GM23338 (cell line): ENCODE measurements at regions not wholly inside any gene's neighbourhood (a gene's known extent, or its start where the extent isn't known, plus 50 kb on each side); places are given as distances from the start of the nearest gene placed in this dataset.

Experiments used
- ATAC-seq: fragments of 200-7000 bp; cut with Tn5 transposase; 3 replicates; pipeline ENCODE4 v1.9.1; 2020
- DNase-seq: peaks from one replicate; pipeline ENCODE4 v3.0.0-alpha.2; 2015; ENCODE audit warnings: low spot score
- H2AFZ ChIP-seq: fragments of 200-600 bp; sonication (generic); 2 replicates; pipeline ENCODE4 v1.8.0; 2016; ENCODE audit warnings: antibody characterized with exemption, mild to moderate bottlenecking, moderate library complexity
- H3F3A ChIP-seq: fragments of 200-600 bp; sonication (generic); replicated peaks from 2 replicates; pipeline ENCODE4 v1.8.0; 2017; ENCODE audit warnings: antibody characterized with exemption, mixed run types, low read depth
- H3K27ac ChIP-seq: fragments of 200-600 bp; sonication (generic); 2 replicates; pipeline ENCODE4 v1.6.1; 2016; ENCODE audit warnings: low read depth
- H3K27me3 ChIP-seq: fragments of 200-600 bp; sonication (generic); 2 replicates; pipeline ENCODE4 v1.8.0; 2016; ENCODE audit warnings: mild to moderate bottlenecking, mixed run types, moderate library complexity; ENCODE audit not compliant: insufficient read depth
- H3K36me3 ChIP-seq: fragments of 200-600 bp; sonication (generic); 2 replicates; pipeline ENCODE4 v1.8.0; 2016; ENCODE audit warnings: mild to moderate bottlenecking; ENCODE audit not compliant: insufficient read depth
- H3K4me1 ChIP-seq: fragments of 200-600 bp; sonication (generic); 2 replicates; pipeline ENCODE4 v1.8.0; 2016; ENCODE audit warnings: mild to moderate bottlenecking, moderate library complexity; ENCODE audit not compliant: insufficient read depth
- H3K4me2 ChIP-seq: fragments of 200-600 bp; sonication (generic); 2 replicates; pipeline ENCODE4 v1.7.1; 2017; ENCODE audit warnings: mixed run types
- H3K4me3 ChIP-seq: fragments of 200-600 bp; sonication (generic); 2 replicates; pipeline ENCODE4 v1.6.1; 2016; ENCODE audit warnings: mixed run types
- H3K79me2 ChIP-seq: fragments of 200-600 bp; sonication (generic); replicated peaks from 2 replicates; pipeline ENCODE4 v1.8.0; 2017; ENCODE audit warnings: mild to moderate bottlenecking; ENCODE audit not compliant: insufficient read depth
- H3K9me2 ChIP-seq: fragments of 200-600 bp; sonication (generic); 2 replicates; pipeline ENCODE4 v1.8.0; 2017; ENCODE audit not compliant: insufficient read depth
- H4K20me1 ChIP-seq: fragments of 200-600 bp; sonication (generic); replicated peaks from 2 replicates; pipeline ENCODE4 v1.8.0; 2017; ENCODE audit warnings: mild to moderate bottlenecking; ENCODE audit not compliant: insufficient read depth
- H3K27ac Mint-ChIP-seq: 2 replicates; pipeline ENCODE4 v1.8.0; 2020; ENCODE audit warnings: inconsistent platforms, mild to moderate bottlenecking, moderate library complexity, mixed read lengths
- H3K27me3 Mint-ChIP-seq: 3 replicates; pipeline ENCODE4 v1.8.0; 2022; ENCODE audit warnings: low read depth, mild to moderate bottlenecking, moderate library complexity, mixed read lengths, inconsistent platforms; ENCODE audit not compliant: insufficient read depth, poor library complexity
- H3K36me3 Mint-ChIP-seq: 3 replicates; pipeline ENCODE4 v1.8.0; 2021; ENCODE audit warnings: low read depth, mild to moderate bottlenecking, inconsistent platforms, moderate library complexity, mixed read lengths
- H3K4me1 Mint-ChIP-seq: 3 replicates; pipeline ENCODE4 v1.8.0; 2020; ENCODE audit warnings: mild to moderate bottlenecking, inconsistent platforms, mixed read lengths
- H3K4me3 Mint-ChIP-seq: 3 replicates; pipeline ENCODE4 v1.8.0; 2021; ENCODE audit warnings: moderate library complexity, mild to moderate bottlenecking, inconsistent platforms, mixed read lengths
- H3K9me3 Mint-ChIP-seq: 3 replicates; pipeline ENCODE4 v1.8.0; 2020; ENCODE audit warnings: moderate library complexity, mild to moderate bottlenecking, inconsistent platforms, mixed read lengths
- CREB1 ChIP-seq: fragments of 250-450 bp; sonication (Bioruptor Pico); IDR thresholded peaks from 2 replicates; pipeline ENCODE4 v1.5.0; 2020; ENCODE audit warnings: low read depth, mild to moderate bottlenecking, moderate library complexity
- EZH2 ChIP-seq: fragments of 200-600 bp; sonication (generic); IDR thresholded peaks from one replicate; pipeline ENCODE4 v1.8.0; 2017; ENCODE audit warnings: antibody characterized with exemption, mild to moderate bottlenecking, low read depth; ENCODE audit not compliant: unreplicated experiment
- EZH2phosphoT487 ChIP-seq: fragments of 200-600 bp; sonication (generic); IDR thresholded peaks from one replicate; pipeline ENCODE4 v1.8.1; 2018; ENCODE audit warnings: antibody characterized with exemption; ENCODE audit not compliant: unreplicated experiment
- JUNB ChIP-seq: IDR thresholded peaks from one replicate; pipeline ENCODE4 v1.6.1; 2016; ENCODE audit warnings: antibody characterized with exemption; ENCODE audit not compliant: unreplicated experiment
- NANOG ChIP-seq: IDR thresholded peaks from 2 replicates; pipeline ENCODE4 v1.6.1; 2016; ENCODE audit warnings: antibody characterized with exemption, borderline replicate concordance
- POLR2AphosphoS5 ChIP-seq: IDR thresholded peaks from 2 replicates; pipeline ENCODE4 v1.6.1; 2016; ENCODE audit warnings: antibody characterized with exemption, low read depth
- STAT1 ChIP-seq: IDR thresholded peaks from one replicate; pipeline ENCODE4 v1.6.1; 2016; ENCODE audit warnings: antibody characterized with exemption; ENCODE audit not compliant: unreplicated experiment
- ZNF114 ChIP-seq: fragments of 250-450 bp; sonication (Bioruptor Pico); IDR thresholded peaks from 2 replicates; pipeline ENCODE4 v1.5.0; 2020; ENCODE audit warnings: mild to moderate bottlenecking, moderate library complexity
- ZNF331 ChIP-seq: fragments of 250-450 bp; sonication (Bioruptor Pico); IDR thresholded peaks from 2 replicates; pipeline ENCODE4 v1.5.0; 2020; ENCODE audit warnings: low read depth, mild to moderate bottlenecking, moderate library complexity
- TF ChIP-seq, protein P1 (sequence below): IDR thresholded peaks from 2 replicates; pipeline ENCODE4 v1.6.1; 2016; ENCODE audit warnings: antibody characterized with exemption
- TF ChIP-seq, protein P2 (sequence below): IDR thresholded peaks from one replicate; pipeline ENCODE4 v1.6.1; 2018; ENCODE audit warnings: antibody characterized with exemption; ENCODE audit not compliant: unreplicated experiment
- TF ChIP-seq, protein P3 (sequence below), 2 experiments: fragments of 200-600 bp in 1 of 2; sonication (generic) in 1 of 2; conservative IDR thresholded peaks; 2 replicates each; pipeline versions ENCODE4 v1.5.1 to v1.6.1; 2016 to 2017; ENCODE audit warnings: antibody characterized with exemption in 2 of 2, low read depth in 2 of 2, mild to moderate bottlenecking in 2 of 2, moderate library complexity in 1 of 2

DNA sequence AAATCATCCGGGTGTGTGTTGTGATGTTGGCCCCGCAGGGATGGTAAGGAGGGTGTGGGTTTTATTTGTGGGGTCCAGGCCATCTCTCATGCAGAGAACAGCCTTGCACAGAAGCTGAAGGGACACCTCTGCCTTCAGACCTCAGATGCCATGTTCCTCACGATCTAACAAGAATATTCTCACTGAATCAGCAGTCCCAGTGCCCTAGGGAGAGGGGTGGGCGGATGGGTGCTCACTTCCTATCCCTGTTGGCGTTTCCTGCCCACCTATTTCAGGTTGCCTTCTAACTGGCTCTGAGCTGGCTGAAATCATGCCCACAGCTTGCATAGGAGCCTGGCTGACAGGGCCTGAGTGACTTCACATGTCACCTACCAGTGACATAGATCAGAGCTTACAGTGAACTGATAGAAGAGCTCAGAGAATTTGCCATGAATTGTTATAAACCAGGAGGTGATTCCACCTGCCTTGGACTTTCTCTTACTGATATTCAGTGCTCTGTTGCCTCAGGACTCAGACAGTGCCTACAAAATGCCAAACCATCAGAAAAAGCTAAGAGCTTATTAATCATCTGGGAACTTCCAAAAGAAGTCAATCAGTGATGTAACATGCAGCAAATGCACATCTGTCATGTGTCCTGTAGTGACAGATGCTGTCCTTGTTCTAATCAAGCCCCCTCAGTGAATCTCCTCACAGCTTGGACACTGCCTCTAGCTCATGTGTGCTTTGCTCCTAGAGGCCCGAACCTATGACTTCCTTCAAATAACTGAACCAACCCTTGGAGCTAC, 186.8 kb upstream of the ADRA1D start (continued):
- TF ChIP-seq, protein P1, sequence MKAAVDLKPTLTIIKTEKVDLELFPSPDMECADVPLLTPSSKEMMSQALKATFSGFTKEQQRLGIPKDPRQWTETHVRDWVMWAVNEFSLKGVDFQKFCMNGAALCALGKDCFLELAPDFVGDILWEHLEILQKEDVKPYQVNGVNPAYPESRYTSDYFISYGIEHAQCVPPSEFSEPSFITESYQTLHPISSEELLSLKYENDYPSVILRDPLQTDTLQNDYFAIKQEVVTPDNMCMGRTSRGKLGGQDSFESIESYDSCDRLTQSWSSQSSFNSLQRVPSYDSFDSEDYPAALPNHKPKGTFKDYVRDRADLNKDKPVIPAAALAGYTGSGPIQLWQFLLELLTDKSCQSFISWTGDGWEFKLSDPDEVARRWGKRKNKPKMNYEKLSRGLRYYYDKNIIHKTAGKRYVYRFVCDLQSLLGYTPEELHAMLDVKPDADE, result no peak
- TF ChIP-seq, protein P2, sequence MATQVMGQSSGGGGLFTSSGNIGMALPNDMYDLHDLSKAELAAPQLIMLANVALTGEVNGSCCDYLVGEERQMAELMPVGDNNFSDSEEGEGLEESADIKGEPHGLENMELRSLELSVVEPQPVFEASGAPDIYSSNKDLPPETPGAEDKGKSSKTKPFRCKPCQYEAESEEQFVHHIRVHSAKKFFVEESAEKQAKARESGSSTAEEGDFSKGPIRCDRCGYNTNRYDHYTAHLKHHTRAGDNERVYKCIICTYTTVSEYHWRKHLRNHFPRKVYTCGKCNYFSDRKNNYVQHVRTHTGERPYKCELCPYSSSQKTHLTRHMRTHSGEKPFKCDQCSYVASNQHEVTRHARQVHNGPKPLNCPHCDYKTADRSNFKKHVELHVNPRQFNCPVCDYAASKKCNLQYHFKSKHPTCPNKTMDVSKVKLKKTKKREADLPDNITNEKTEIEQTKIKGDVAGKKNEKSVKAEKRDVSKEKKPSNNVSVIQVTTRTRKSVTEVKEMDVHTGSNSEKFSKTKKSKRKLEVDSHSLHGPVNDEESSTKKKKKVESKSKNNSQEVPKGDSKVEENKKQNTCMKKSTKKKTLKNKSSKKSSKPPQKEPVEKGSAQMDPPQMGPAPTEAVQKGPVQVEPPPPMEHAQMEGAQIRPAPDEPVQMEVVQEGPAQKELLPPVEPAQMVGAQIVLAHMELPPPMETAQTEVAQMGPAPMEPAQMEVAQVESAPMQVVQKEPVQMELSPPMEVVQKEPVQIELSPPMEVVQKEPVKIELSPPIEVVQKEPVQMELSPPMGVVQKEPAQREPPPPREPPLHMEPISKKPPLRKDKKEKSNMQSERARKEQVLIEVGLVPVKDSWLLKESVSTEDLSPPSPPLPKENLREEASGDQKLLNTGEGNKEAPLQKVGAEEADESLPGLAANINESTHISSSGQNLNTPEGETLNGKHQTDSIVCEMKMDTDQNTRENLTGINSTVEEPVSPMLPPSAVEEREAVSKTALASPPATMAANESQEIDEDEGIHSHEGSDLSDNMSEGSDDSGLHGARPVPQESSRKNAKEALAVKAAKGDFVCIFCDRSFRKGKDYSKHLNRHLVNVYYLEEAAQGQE, result no peak
- TF ChIP-seq ZNF331 (CRISPR knock-in tag) (no peak), JUNB (no peak)
- TF ChIP-seq, protein P3, sequence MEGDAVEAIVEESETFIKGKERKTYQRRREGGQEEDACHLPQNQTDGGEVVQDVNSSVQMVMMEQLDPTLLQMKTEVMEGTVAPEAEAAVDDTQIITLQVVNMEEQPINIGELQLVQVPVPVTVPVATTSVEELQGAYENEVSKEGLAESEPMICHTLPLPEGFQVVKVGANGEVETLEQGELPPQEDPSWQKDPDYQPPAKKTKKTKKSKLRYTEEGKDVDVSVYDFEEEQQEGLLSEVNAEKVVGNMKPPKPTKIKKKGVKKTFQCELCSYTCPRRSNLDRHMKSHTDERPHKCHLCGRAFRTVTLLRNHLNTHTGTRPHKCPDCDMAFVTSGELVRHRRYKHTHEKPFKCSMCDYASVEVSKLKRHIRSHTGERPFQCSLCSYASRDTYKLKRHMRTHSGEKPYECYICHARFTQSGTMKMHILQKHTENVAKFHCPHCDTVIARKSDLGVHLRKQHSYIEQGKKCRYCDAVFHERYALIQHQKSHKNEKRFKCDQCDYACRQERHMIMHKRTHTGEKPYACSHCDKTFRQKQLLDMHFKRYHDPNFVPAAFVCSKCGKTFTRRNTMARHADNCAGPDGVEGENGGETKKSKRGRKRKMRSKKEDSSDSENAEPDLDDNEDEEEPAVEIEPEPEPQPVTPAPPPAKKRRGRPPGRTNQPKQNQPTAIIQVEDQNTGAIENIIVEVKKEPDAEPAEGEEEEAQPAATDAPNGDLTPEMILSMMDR (conservative IDR thresholded peaks at IDR 0.05; ENCODE audit: low read depth in 2 of 2), result no peak

DNA sequence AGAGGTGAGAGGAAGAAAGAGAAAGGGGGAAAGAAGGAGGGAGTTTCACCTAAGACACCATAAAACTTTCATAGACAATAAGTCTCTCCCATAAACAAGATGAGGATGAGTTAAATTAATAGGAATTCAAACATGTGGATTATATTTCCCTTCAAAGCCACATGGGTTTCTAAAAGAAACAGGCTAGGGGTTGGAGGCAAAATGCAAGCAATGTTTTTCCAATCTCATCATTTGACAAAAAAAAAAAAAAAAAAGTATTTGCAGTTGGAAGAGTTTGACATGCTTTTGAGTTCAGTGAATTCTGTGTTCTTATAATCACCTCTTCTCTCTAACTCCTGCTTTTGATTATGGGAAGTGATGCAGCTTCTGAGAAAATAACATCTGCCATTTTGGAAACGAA, 186.1 kb upstream of the ADRA1D start:
- Histone ChIP-seq H2AFZ (no peak overlapping the region), H3K4me3 (no peak overlapping the region), H3K27ac (no peak overlapping the region), H4K20me1 (no peaks in the 10 kb centered on the region), H3K4me2 (no peak overlapping the region), H3F3A (no peaks in the 10 kb centered on the region), H3K36me3 (no peaks in the 10 kb centered on the region), H3K79me2 (no peaks in the 10 kb centered on the region), H3K27me3 (no peaks in the 10 kb centered on the region), H3K4me1 (no peaks in the 10 kb centered on the region), H3K9me2 (peaks cover 9% of the 10 kb centered on the region)
- H3K27me3 Mint-ChIP-seq, result no peaks in the 10 kb centered on the region
- no peak for ATAC-seq
- DNase-seq, result no peak
- no peak overlapping the region for H3K4me3 Mint-ChIP-seq
- H3K9me3 Mint-ChIP-seq, result no peaks in the 10 kb centered on the region
- H3K27ac Mint-ChIP-seq, result no peak overlapping the region
- H3K4me1 Mint-ChIP-seq, result no peaks in the 10 kb centered on the region
- no peaks in the 10 kb centered on the region for H3K36me3 Mint-ChIP-seq
- TF ChIP-seq STAT1 (no peak), EZH2phosphoT487 (no peak), ZNF331 (CRISPR knock-in tag) (no peak), POLR2AphosphoS5 (no peak), EZH2 (no peak), JUNB (no peak), NANOG (no peak), ZNF114 (CRISPR knock-in tag) (no peak), CREB1 (CRISPR knock-in tag) (no peak)
- TF ChIP-seq, protein P2, result no peak
- TF ChIP-seq, protein P3 (conservative IDR thresholded peaks at IDR 0.05; ENCODE audit: low read depth in 2 of 2), result no peak
